ENCODE measurements at regions not wholly inside any gene's neighbourhood (a gene's known extent, or its start where the extent isn't known, plus 50 kb on each side); places are given as distances from the start of the nearest gene placed in this dataset.

DNA sequence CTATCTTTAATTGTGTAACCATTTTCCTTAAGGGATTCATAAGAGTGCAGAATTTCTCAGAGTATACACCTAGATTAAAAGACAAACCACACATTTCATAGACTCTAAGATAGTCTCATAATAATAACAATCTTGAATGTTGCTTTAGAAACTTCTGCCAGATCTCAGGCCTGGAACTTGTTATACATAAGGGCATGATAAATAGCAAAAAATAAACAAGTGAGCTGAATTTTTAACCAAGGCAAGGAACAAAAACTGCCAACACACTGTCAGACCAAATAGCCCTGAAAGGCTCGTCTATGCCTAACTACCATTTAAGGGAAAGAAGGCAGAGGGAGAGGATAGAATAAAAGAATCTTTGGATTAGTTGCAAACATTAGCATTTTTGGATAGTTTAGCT, 65.8 kb upstream of the SEMA3C start (continued):
- no peak for TF ChIP-seq ATF3 (IDR thresholded peaks at IDR 0.05)

DNA sequence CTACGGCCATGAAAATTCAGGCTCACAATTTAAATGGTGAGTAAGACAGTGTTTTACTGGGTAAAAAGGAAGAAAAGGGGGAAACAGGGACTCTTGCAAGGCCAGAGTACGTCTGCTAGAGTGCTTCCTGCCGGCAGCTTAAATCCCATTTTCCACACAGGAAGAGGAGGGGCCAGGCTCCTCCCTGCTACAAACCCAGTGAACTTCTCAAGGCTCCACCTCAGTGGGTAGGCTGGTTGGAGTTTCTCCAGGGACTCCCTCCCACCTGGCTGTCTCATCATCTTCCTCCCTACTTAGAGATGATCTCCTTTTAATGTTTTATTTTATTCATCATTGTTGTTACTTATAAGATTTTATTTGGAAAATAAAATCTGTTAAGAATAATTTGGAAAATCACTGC, 62.6 kb upstream of the SEMA3C start:
- Histone ChIP-seq H3K27ac (ENCODE audit: low read depth in 1 of 2, low read length in 2 of 2) (no peak overlapping the region), H3K4me1 (ENCODE audit: control insufficient read depth in 4 of 4, insufficient read depth in 4 of 4, low read length in 3 of 4) (no peaks in the 10 kb centered on the region), H3K4me3 (ENCODE audit: low read depth in 1 of 3, low read length in 3 of 3) (no peak overlapping the region), H3K9ac (ENCODE audit: low read depth in 1 of 2, low read length in 2 of 2) (no peak overlapping the region), H3K27me3 (ENCODE audit: control insufficient read depth in 4 of 4, insufficient read depth in 4 of 4, low read length in 3 of 4) (no peaks in the 10 kb centered on the region), H3K9me3 (ENCODE audit: control insufficient read depth in 4 of 4, low read length in 3 of 4) (peaks cover 0 to 1% (median 0%) of the 10 kb centered on the region in 4 donors), H3K36me3 (ENCODE audit: control insufficient read depth in 4 of 4, insufficient read depth in 3 of 4, low read depth in 1 of 4, low read length in 3 of 4) (no peaks in the 10 kb centered on the region)
- 72% methylated on average over 3 of the region's 3 CpGs for WGBS
- no peak for DNase-seq (ENCODE audit: low spot score)
- TF ChIP-seq FOXA2 (IDR thresholded peaks at IDR 0.05), result no peak
- no peak for TF ChIP-seq ATF3 (IDR thresholded peaks at IDR 0.05)
- TF ChIP-seq REST (IDR thresholded peaks at IDR 0.05), result no peak
- TF ChIP-seq, protein P1, sequence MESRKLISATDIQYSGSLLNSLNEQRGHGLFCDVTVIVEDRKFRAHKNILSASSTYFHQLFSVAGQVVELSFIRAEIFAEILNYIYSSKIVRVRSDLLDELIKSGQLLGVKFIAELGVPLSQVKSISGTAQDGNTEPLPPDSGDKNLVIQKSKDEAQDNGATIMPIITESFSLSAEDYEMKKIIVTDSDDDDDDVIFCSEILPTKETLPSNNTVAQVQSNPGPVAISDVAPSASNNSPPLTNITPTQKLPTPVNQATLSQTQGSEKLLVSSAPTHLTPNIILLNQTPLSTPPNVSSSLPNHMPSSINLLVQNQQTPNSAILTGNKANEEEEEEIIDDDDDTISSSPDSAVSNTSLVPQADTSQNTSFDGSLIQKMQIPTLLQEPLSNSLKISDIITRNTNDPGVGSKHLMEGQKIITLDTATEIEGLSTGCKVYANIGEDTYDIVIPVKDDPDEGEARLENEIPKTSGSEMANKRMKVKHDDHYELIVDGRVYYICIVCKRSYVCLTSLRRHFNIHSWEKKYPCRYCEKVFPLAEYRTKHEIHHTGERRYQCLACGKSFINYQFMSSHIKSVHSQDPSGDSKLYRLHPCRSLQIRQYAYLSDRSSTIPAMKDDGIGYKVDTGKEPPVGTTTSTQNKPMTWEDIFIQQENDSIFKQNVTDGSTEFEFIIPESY (IDR thresholded peaks at IDR 0.05), result no peak
- TF ChIP-seq RXRA (IDR thresholded peaks at IDR 0.05), result no peak
- TF ChIP-seq JUND (IDR thresholded peaks at IDR 0.05), result no peak
- TF ChIP-seq FOXA1 (IDR thresholded peaks at IDR 0.05), result no peak
- TF ChIP-seq YY1 (IDR thresholded peaks at IDR 0.05), result no peak
- TF ChIP-seq, protein P2, sequence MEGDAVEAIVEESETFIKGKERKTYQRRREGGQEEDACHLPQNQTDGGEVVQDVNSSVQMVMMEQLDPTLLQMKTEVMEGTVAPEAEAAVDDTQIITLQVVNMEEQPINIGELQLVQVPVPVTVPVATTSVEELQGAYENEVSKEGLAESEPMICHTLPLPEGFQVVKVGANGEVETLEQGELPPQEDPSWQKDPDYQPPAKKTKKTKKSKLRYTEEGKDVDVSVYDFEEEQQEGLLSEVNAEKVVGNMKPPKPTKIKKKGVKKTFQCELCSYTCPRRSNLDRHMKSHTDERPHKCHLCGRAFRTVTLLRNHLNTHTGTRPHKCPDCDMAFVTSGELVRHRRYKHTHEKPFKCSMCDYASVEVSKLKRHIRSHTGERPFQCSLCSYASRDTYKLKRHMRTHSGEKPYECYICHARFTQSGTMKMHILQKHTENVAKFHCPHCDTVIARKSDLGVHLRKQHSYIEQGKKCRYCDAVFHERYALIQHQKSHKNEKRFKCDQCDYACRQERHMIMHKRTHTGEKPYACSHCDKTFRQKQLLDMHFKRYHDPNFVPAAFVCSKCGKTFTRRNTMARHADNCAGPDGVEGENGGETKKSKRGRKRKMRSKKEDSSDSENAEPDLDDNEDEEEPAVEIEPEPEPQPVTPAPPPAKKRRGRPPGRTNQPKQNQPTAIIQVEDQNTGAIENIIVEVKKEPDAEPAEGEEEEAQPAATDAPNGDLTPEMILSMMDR (IDR thresholded peaks at IDR 0.05; ENCODE audit: low read depth, low read length, missing input control), result no peak
- TF ChIP-seq RAD21 (IDR thresholded peaks at IDR 0.05), result no peak

DNA sequence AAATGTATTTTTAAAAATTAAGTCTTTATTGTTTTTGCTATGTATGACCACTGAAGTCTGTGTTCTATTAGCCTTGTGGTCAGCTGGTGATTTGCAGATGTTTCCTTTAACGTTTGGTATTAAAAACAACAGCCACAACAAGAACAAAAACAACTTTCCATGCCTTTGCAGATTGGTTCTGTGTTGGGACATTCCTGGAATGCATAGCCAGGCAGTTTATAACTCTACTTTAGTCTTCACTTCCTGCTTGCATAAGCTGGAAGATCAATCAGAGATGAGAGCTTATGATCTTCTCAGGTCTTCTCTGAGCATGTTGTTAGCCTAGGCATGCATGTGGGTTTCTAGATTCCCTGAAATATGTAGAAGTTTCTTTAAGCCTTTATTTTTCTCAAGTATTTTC, 58.9 kb upstream of the SEMA3C start:
- Histone ChIP-seq H3K9ac (ENCODE audit: low read depth in 1 of 2, low read length in 2 of 2) (no peak overlapping the region), H3K9me3 (ENCODE audit: control insufficient read depth in 4 of 4, low read length in 3 of 4) (peaks cover 0 to 1% (median 0%) of the 10 kb centered on the region in 4 donors), H3K27me3 (ENCODE audit: control insufficient read depth in 4 of 4, insufficient read depth in 4 of 4, low read length in 3 of 4) (no peaks in the 10 kb centered on the region), H3K4me3 (ENCODE audit: low read depth in 1 of 3, low read length in 3 of 3) (no peak overlapping the region), H3K36me3 (ENCODE audit: control insufficient read depth in 4 of 4, insufficient read depth in 3 of 4, low read depth in 1 of 4, low read length in 3 of 4) (no peaks in the 10 kb centered on the region), H3K27ac (ENCODE audit: low read depth in 1 of 2, low read length in 2 of 2) (no peak overlapping the region), H3K4me1 (ENCODE audit: control insufficient read depth in 4 of 4, insufficient read depth in 4 of 4, low read length in 3 of 4) (no peaks in the 10 kb centered on the region)
- TF ChIP-seq SP1 (IDR thresholded peaks at IDR 0.05) (no peak), YY1 (IDR thresholded peaks at IDR 0.05) (no peak), REST (IDR thresholded peaks at IDR 0.05) (no peak), JUND (IDR thresholded peaks at IDR 0.05) (no peak), MAX (IDR thresholded peaks at IDR 0.05) (no peak), TAF1 (conservative IDR thresholded peaks at IDR 0.05) (no peak), EGR1 (IDR thresholded peaks at IDR 0.05; ENCODE audit: low read depth in 2 of 2) (no peak), HNF4G (IDR thresholded peaks at IDR 0.05) (no peak)
- TF ChIP-seq, protein P1 (IDR thresholded peaks at IDR 0.05), result no peak
- no peak for DNase-seq (ENCODE audit: low spot score)
- WGBS, result 39% methylated on average over 1 of the region's 1 CpG
